ENCODE measurements at regions not wholly inside any gene's neighbourhood (a gene's known extent, or its start where the extent isn't known, plus 50 kb on each side); places are given as distances from the start of the nearest gene placed in this dataset.

- H3K4me3 ChIP-seq (ENCODE audit: control insufficient read depth, low read depth, low read length): no peak overlapping the region
- no peak for DNase-seq (ENCODE audit: low read depth)
- TF ChIP-seq CTCF (IDR thresholded peaks at IDR 0.05; ENCODE audit: control insufficient read depth, insufficient read depth, low read depth, low read length, missing control alignments): no peak
Measured at GRCh38 chr12:14284184-14284722, 81.2 kb upstream of the ATF7IP start.

GRCh38 chr12:14289601-14290000 lies 75.9 kb upstream of the ATF7IP start:
- DNase-seq (ENCODE audit: low read depth): no peak
- no peak for TF ChIP-seq CTCF (IDR thresholded peaks at IDR 0.05; ENCODE audit: control insufficient read depth, insufficient read depth, low read depth, low read length, missing control alignments)
- H3K4me3 ChIP-seq (ENCODE audit: control insufficient read depth, low read depth, low read length): no peak overlapping the region

- TF ChIP-seq CTCF (IDR thresholded peaks at IDR 0.05; ENCODE audit: control insufficient read depth, insufficient read depth, low read depth, low read length, missing control alignments): no peak
- no peak for DNase-seq (ENCODE audit: low read depth)
- no peak overlapping the region for H3K4me3 ChIP-seq (ENCODE audit: control insufficient read depth, low read depth, low read length)
Measured at GRCh38 chr12:14290951-14291350, 74.5 kb upstream of the ATF7IP start.

- no peak overlapping the region for H3K4me3 ChIP-seq (ENCODE audit: control insufficient read depth, low read depth, low read length)
- DNase-seq (ENCODE audit: low read depth): no peak
- no peak for TF ChIP-seq CTCF (IDR thresholded peaks at IDR 0.05; ENCODE audit: control insufficient read depth, insufficient read depth, low read depth, low read length, missing control alignments)
Measured at GRCh38 chr12:14303661-14304155, 61.8 kb upstream of the ATF7IP start.

- DNase-seq (ENCODE audit: low read depth): no peak
- no peak overlapping the region for H3K4me3 ChIP-seq (ENCODE audit: control insufficient read depth, low read depth, low read length)
- TF ChIP-seq CTCF (IDR thresholded peaks at IDR 0.05; ENCODE audit: control insufficient read depth, insufficient read depth, low read depth, low read length, missing control alignments): no peak
Measured at GRCh38 chr12:14307004-14307403, 58.5 kb upstream of the ATF7IP start.

- H3K4me3 ChIP-seq (ENCODE audit: control insufficient read depth, low read depth, low read length): no peak overlapping the region
- TF ChIP-seq CTCF (IDR thresholded peaks at IDR 0.05; ENCODE audit: control insufficient read depth, insufficient read depth, low read depth, low read length, missing control alignments): no peak
- DNase-seq (ENCODE audit: low read depth): no peak
Measured at GRCh38 chr12:14308516-14308915, 57.0 kb upstream of the ATF7IP start.

GRCh38 chr12:14310866-14311265 lies 54.6 kb upstream of the ATF7IP start:
- DNase-seq (ENCODE audit: low read depth): no peak
- no peak overlapping the region for H3K4me3 ChIP-seq (ENCODE audit: control insufficient read depth, low read depth, low read length)
- TF ChIP-seq CTCF (IDR thresholded peaks at IDR 0.05; ENCODE audit: control insufficient read depth, insufficient read depth, low read depth, low read length, missing control alignments): no peak

All from AG09309 (cell line).